Progenitor cell of endocrine pancreas (in vitro differentiated cells): ENCODE measurements at regions not wholly inside any gene's neighbourhood (a gene's known extent, or its start where the extent isn't known, plus 50 kb on each side); places are given as distances from the start of the nearest gene placed in this dataset.

Experiments used
- DNase-seq: peaks from one replicate; pipeline ENCODE4 v3.0.0; 2021; ENCODE audit warnings: low spot score; ENCODE audit not compliant: unreplicated experiment
- H3K27ac Mint-ChIP-seq: 2 replicates; pipeline ENCODE4 v1.8.0; 2021; ENCODE audit warnings: mild to moderate bottlenecking, moderate library complexity, mixed read lengths
- H3K27me3 Mint-ChIP-seq: 2 replicates; pipeline ENCODE4 v1.8.0; 2021; ENCODE audit warnings: mixed read lengths
- H3K36me3 Mint-ChIP-seq: 2 replicates; pipeline ENCODE4 v1.8.0; 2022; ENCODE audit warnings: mixed read lengths; ENCODE audit not compliant: insufficient read depth
- H3K4me1 Mint-ChIP-seq: 2 replicates; pipeline ENCODE4 v1.8.0; 2021; ENCODE audit warnings: low read depth, mixed read lengths
- H3K4me3 Mint-ChIP-seq: 2 replicates; pipeline ENCODE4 v1.8.0; 2021; ENCODE audit warnings: low read depth, mild to moderate bottlenecking, moderate library complexity, mixed read lengths
- H3K9me3 Mint-ChIP-seq: 2 replicates; pipeline ENCODE4 v1.8.0; 2021; ENCODE audit warnings: low read depth, mixed read lengths
- CTCF ChIP-seq: fragments of 200-600 bp; sonication (generic); IDR thresholded peaks from one replicate; pipeline ENCODE4 v1.5.0; 2021; ENCODE audit warnings: antibody characterized with exemption, mild to moderate bottlenecking; ENCODE audit not compliant: unreplicated experiment

- TF ChIP-seq CTCF, result no peak
- peaks cover 19% of the 10 kb centered on the region for H3K27me3 Mint-ChIP-seq
- H3K4me1 Mint-ChIP-seq, result no peaks in the 10 kb centered on the region
- no peaks in the 10 kb centered on the region for H3K36me3 Mint-ChIP-seq
- no peak for DNase-seq
- H3K27ac Mint-ChIP-seq, result no peak overlapping the region
- no peaks in the 10 kb centered on the region for H3K9me3 Mint-ChIP-seq
- H3K4me3 Mint-ChIP-seq, result no peak overlapping the region
Observed at GRCh38 chr12:4210183-4210582, 63.4 kb upstream of the CCND2 start.

- peaks cover 4% of the 10 kb centered on the region for H3K4me1 Mint-ChIP-seq
- no peak overlapping the region for H3K4me3 Mint-ChIP-seq
- no peak for TF ChIP-seq CTCF
- no peak overlapping the region for H3K27ac Mint-ChIP-seq
- H3K27me3 Mint-ChIP-seq, result peaks cover 27% of the 10 kb centered on the region
- peaks cover 5% of the 10 kb centered on the region for H3K9me3 Mint-ChIP-seq
- no peaks in the 10 kb centered on the region for H3K36me3 Mint-ChIP-seq
- peak; percentile 6 for DNase-seq
Observed at GRCh38 chr12:4206470-4206869, 67.1 kb upstream of the CCND2 start.

- Mint-ChIP-seq H3K4me3 (no peak overlapping the region), H3K9me3 (peaks cover 5% of the 10 kb centered on the region), H3K4me1 (peaks cover 4% of the 10 kb centered on the region), H3K27me3 (peaks cover 30% of the 10 kb centered on the region), H3K27ac (no peak overlapping the region), H3K36me3 (no peaks in the 10 kb centered on the region)
- no peak for TF ChIP-seq CTCF
- DNase-seq, result peak; percentile 5
Observed at GRCh38 chr12:4203772-4204376, 69.7 kb upstream of the CCND2 start.

GRCh38 chr12:4202918-4203317 is 70.6 kb upstream of the CCND2 start:
- no peak overlapping the region for H3K27ac Mint-ChIP-seq
- TF ChIP-seq CTCF, result no peak
- H3K4me3 Mint-ChIP-seq, result no peak overlapping the region
- no peaks in the 10 kb centered on the region for H3K36me3 Mint-ChIP-seq
- DNase-seq, result no peak
- H3K4me1 Mint-ChIP-seq, result peaks cover 6% of the 10 kb centered on the region
- peaks cover 5% of the 10 kb centered on the region for H3K9me3 Mint-ChIP-seq
- H3K27me3 Mint-ChIP-seq, result peaks cover 30% of the 10 kb centered on the region

- Mint-ChIP-seq H3K9me3 (peaks cover 5% of the 10 kb centered on the region), H3K4me3 (no peak overlapping the region), H3K27ac (no peak overlapping the region), H3K27me3 (peaks cover 30% of the 10 kb centered on the region), H3K36me3 (no peaks in the 10 kb centered on the region), H3K4me1 (peaks cover 10% of the 10 kb centered on the region)
- no peak for TF ChIP-seq CTCF
- DNase-seq, result no peak
Observed at GRCh38 chr12:4202487-4202886, 71.1 kb upstream of the CCND2 start.
